Muscle layer of duodenum (tissue), 2 donors: ENCODE measurements at regions not wholly inside any gene's neighbourhood (a gene's known extent, or its start where the extent isn't known, plus 50 kb on each side); places are given as distances from the start of the nearest gene placed in this dataset.
"Not testable (repeated sequence)": the region's sequence is repeated elsewhere in the genome, so short reads cannot be mapped to it uniquely, and the experiment has no call there.

Experiments
- H3K27ac ChIP-seq: one replicate; pipeline ENCODE4 v1.7.0; 2013; ENCODE audit warnings: mild to moderate bottlenecking, low read length
- H3K27me3 ChIP-seq: one replicate; pipeline ENCODE4 v1.7.0; 2013; ENCODE audit warnings: low read depth, mild to moderate bottlenecking, control low read depth, low read length
- H3K36me3 ChIP-seq, 2 donors: one replicate each; pipeline ENCODE4 v1.7.0; 2013; ENCODE audit warnings: low read length in 2 of 2, control low read depth in 1 of 2, mild to moderate bottlenecking in 1 of 2; ENCODE audit not compliant: insufficient read depth in 2 of 2, control insufficient read depth in 1 of 2
- H3K4me1 ChIP-seq, 2 donors: one replicate each; pipeline ENCODE4 v1.7.0; 2013; ENCODE audit warnings: low read length in 2 of 2, mild to moderate bottlenecking in 2 of 2, control low read depth in 1 of 2, moderate library complexity in 1 of 2; ENCODE audit not compliant: insufficient read depth in 2 of 2, control insufficient read depth in 1 of 2
- H3K4me3 ChIP-seq, 2 donors: one replicate each; pipeline ENCODE4 v1.7.0; 2013; ENCODE audit warnings: low read length in 2 of 2, low read depth in 1 of 2, mild to moderate bottlenecking in 1 of 2
- H3K9me3 ChIP-seq, 2 donors: one replicate each; pipeline ENCODE4 v1.7.0; 2013; ENCODE audit warnings: low read length in 2 of 2, control low read depth in 1 of 2, mild to moderate bottlenecking in 1 of 2; ENCODE audit not compliant: control insufficient read depth in 1 of 2
- donor health status: healthy.

DNA sequence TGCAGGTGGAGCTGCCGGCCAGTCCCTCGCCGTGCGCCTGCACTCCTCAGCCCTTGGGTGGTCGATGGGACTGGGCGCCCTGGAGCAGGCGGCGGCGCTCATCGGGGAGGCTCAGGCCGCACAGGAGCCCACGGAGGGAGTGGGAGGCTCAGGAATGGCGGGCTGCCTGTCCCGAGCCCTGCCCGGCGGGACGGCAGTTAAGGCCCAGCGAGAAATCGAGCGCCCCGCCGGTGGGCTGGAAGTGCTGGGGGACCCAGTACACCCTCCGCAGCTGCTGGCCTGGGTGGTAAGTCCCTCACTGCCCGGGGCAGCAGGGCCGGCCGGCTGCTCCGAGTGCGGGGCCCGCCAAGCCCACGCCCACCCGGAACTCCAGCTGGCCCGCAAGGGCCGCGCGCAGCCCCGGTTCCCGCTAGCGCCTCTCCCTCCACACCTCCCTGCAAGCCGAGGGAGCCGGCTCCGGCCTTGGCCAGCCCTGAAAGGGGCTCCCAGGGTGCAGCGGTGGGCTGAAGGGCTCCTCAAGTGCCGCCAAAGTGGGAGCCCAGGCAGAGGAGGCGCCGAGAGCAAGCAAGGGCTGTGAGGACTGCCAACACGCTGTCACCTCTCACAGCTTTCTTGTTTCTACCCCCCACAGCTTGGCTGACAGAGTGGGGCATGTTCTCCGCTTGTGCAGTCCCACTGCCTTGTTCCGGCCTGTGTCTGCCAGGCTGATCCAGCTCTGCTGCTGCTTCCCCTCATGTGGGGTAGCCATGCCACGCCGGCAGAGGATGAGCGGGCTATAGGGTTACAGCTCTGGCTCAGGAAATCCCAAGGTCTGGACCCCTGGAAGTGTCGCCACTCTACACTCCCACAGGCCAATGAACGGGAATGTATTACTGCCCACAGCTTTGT lies 886.7 kb downstream of the FAT4 start:
- H3K4me3 ChIP-seq, H3K4me1 ChIP-seq, H3K9me3 ChIP-seq, H3K27ac ChIP-seq, H3K27me3 ChIP-seq, H3K36me3 ChIP-seq: not testable (repeated sequence)

DNA sequence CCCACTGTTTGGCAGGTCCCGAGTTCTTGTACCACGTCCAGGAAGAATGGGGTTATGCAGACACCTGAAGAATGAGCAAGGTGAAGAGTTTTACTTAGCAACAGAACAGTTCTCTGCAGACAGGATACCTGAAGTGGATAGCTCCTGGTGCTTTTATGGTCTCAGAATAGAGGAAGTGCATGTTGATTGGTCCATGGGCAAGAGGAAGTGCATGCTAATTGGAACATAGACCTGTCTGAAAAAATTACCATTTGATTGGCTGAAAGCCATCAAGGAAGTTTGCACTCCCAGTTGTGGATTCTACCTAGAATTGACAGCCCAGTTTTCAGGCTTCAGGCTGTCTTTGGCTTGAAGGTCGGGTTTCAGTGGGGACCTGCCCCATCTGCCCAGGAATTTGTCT lies 887.5 kb downstream of the FAT4 start:
- Histone ChIP-seq H3K9me3 (no peaks in the 10 kb centered on the region), H3K4me1 (no peaks in the 10 kb centered on the region), H3K27me3 (no peaks in the 10 kb centered on the region), H3K36me3 (no peaks in the 10 kb centered on the region), H3K4me3 (no peak overlapping the region), H3K27ac (no peak overlapping the region)

DNA sequence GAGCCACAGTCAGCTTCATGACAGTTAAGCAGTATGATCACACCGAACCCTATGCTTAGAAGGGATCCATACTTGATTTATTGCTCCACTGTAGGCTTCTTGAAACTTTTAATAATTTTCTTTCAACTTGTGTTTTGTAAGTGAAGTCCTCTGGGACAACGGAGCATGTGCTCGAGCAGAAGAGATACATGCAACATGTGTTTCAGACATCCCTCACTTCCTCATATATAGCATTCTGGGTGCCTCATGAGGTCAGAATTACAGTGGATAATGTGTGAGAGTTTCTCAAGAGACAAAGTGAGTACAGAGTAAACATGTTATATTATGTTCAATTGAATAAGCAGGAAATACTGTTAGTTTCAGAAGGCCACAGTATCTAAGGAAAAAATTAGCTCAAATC lies 893.2 kb downstream of the FAT4 start:
- no peaks in the 10 kb centered on the region for H3K9me3 ChIP-seq
- H3K4me3 ChIP-seq, result no peak overlapping the region
- peaks cover 0 to 3% of the 10 kb centered on the region in 2 donors for H3K4me1 ChIP-seq
- no peaks in the 10 kb centered on the region for H3K36me3 ChIP-seq
- H3K27ac ChIP-seq, result no peak overlapping the region
- H3K27me3 ChIP-seq, result no peaks in the 10 kb centered on the region

GRCh38 chr4:126209147-126209546 lies 894.4 kb downstream of the FAT4 start:
- no peaks in the 10 kb centered on the region for H3K9me3 ChIP-seq
- no peak overlapping the region for H3K27ac ChIP-seq
- H3K4me1 ChIP-seq, result peaks cover 0 to 3% of the 10 kb centered on the region in 2 donors
- H3K4me3 ChIP-seq, result no peak overlapping the region
- no peaks in the 10 kb centered on the region for H3K27me3 ChIP-seq
- H3K36me3 ChIP-seq, result no peaks in the 10 kb centered on the region

DNA sequence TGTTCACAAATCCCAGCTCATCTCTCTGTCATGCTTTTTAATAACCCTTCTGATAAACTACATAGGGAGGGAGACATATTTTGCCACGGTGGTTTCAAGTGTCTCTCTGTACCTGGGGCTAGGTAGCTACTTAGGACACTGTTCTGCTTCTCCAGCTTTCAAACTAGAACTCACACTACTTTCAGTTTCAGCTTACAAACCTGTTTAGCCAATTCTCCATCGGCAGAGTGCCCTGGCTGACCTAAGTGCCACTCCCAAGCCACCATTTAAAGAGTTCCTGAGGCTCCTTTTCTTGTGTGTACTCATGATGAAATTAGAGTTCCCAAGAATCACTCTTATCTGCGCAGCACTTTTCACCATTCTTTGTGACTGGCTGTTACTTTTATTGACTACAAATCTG lies 899.2 kb downstream of the FAT4 start:
- no peaks in the 10 kb centered on the region for H3K27me3 ChIP-seq
- H3K9me3 ChIP-seq, result no peaks in the 10 kb centered on the region
- peaks cover 0 to 1% of the 10 kb centered on the region in 2 donors for H3K4me1 ChIP-seq
- no peak overlapping the region for H3K27ac ChIP-seq
- H3K36me3 ChIP-seq, result no peaks in the 10 kb centered on the region
- H3K4me3 ChIP-seq, result no peak overlapping the region

GRCh38 chr4:126215759-126216158 lies 901.0 kb downstream of the FAT4 start:
- Histone ChIP-seq H3K36me3 (no peaks in the 10 kb centered on the region), H3K27ac (no peak overlapping the region), H3K4me3 (no peak overlapping the region), H3K4me1 (no peaks in the 10 kb centered on the region), H3K27me3 (no peaks in the 10 kb centered on the region), H3K9me3 (no peaks in the 10 kb centered on the region)

GRCh38 chr4:126216611-126217010 lies 901.9 kb downstream of the FAT4 start:
- Histone ChIP-seq H3K4me3 (no peak overlapping the region), H3K9me3 (no peaks in the 10 kb centered on the region), H3K4me1 (no peaks in the 10 kb centered on the region), H3K27me3 (no peaks in the 10 kb centered on the region), H3K36me3 (no peaks in the 10 kb centered on the region), H3K27ac (no peak overlapping the region)

GRCh38 chr4:126221282-126221681 lies 906.5 kb downstream of the FAT4 start:
- no peaks in the 10 kb centered on the region for H3K27me3 ChIP-seq
- no peak overlapping the region for H3K27ac ChIP-seq
- no peaks in the 10 kb centered on the region for H3K36me3 ChIP-seq
- no peaks in the 10 kb centered on the region for H3K9me3 ChIP-seq
- no peaks in the 10 kb centered on the region for H3K4me1 ChIP-seq
- no peak overlapping the region for H3K4me3 ChIP-seq

- H3K9me3 ChIP-seq, result no peaks in the 10 kb centered on the region
- H3K36me3 ChIP-seq, result no peaks in the 10 kb centered on the region
- no peak overlapping the region for H3K27ac ChIP-seq
- H3K27me3 ChIP-seq, result no peaks in the 10 kb centered on the region
- no peak overlapping the region for H3K4me3 ChIP-seq
- no peaks in the 10 kb centered on the region for H3K4me1 ChIP-seq
Measured at GRCh38 chr4:126221717-126222340, 907.1 kb downstream of the FAT4 start.

DNA sequence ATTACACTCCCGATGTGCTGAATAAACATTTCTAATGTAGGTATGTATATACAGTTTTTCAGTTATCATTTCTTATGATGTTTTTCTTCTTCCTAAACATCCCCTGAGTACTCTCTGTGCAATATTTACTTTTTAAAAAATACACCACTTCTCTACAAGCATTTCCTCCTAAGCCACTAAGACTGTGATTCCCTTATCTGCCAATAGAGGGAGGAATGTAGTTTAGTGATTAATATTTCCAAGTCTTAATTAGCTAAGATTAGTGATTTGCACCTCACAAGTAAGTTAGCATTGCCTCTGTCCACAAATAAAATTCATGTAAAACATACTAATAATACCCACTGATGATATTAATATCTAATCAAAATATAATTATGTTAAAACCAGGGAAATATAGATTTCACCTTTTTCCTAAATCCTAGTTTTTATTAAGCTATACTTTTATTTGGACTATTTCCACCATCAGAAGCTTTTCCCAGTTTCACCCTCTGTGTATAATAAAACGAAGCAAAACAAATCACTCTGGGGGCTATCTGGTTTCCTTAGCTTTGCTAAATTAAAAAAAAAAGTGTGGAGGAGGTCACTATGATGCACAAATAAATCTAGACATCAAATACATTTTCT lies 909.1 kb downstream of the FAT4 start:
- Histone ChIP-seq H3K27me3 (no peaks in the 10 kb centered on the region), H3K9me3 (no peaks in the 10 kb centered on the region), H3K4me1 (no peaks in the 10 kb centered on the region), H3K4me3 (no peak overlapping the region), H3K36me3 (no peaks in the 10 kb centered on the region), H3K27ac (no peak overlapping the region)

DNA sequence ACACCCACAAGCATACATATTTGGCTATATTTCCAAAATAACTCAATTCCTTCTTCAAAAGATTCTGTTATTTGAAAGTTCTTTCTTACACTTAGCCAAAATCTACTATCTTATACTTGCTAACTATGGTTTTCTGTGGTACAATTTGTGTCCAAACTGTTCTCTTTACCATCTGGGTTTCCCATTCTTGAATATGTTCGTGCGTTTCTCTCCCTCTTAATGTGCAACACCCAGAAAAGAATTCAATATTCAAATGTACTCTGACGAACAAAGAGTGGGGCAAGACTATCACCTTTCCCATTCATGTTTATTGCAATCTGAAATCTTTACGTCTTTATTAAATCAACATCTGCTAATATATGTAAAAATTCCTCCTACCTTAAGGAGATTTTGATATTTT lies 912.7 kb downstream of the FAT4 start:
- H3K4me1 ChIP-seq, result no peaks in the 10 kb centered on the region
- no peak overlapping the region for H3K4me3 ChIP-seq
- no peaks in the 10 kb centered on the region for H3K36me3 ChIP-seq

More for the DNA sequence above, 912.7 kb downstream of the FAT4 start:
- H3K9me3 ChIP-seq, result no peaks in the 10 kb centered on the region
- H3K27ac ChIP-seq, result no peak overlapping the region
- H3K27me3 ChIP-seq, result no peaks in the 10 kb centered on the region
